K562 (cell line): ENCODE measurements at regions not wholly inside any gene's neighbourhood (a gene's known extent, or its start where the extent isn't known, plus 50 kb on each side); places are given as distances from the start of the nearest gene placed in this dataset.

Experiments used
- ATAC-seq: fragments of 200-7000 bp; cut with Tn5 transposase; 3 replicates; pipeline ENCODE4 v1.9.1; 2020; ENCODE audit warnings: moderate library complexity
- BruUV-seq: library from RNA; stranded (reverse); fragments of 400-500 nt; replicated peaks from 2 replicates; lab custom pipeline; 2021; lab: Mats Ljungman, UMichigan
- CTCF ChIA-PET: fragments of 300-600 bp; formaldehyde crosslinking; extraction: SDS; loops from one replicate; lab custom pipeline; 2021; ENCODE audit warnings: low intra/inter-chr PET ratio; lab: Yijun Ruan, JAX
- POLR2A ChIA-PET: fragments of 300-600, 350-650 bp; sonication (Branson Sonifier 250); formaldehyde crosslinking; extraction: SDS; loops from one replicate; lab custom pipeline; 2021; ENCODE audit warnings: antibody characterized with exemption, inconsistent platforms; lab: Yijun Ruan, JAX
- DNase-seq, 4 experiments: peaks; one replicate each; pipeline versions ENCODE4 v3.0.0 to v3.0.0-alpha.2; 2011 to 2018; ENCODE audit warnings: low spot score in 3 of 4, mixed read lengths in 3 of 4; ENCODE audit errors: extremely low read depth in 1 of 4
- FAIRE-seq: peaks from 2 replicates; lab custom pipeline; 2011; peaks lifted over from hg19 to GRCh38; lab: Jason Lieb, UNC
- H2AFZ ChIP-seq: 2 replicates; pipeline ENCODE4 v1.6.0; 2011; ENCODE audit warnings: low read depth, low read length, control low read depth, inconsistent platforms
- H3K27ac ChIP-seq: fragments of 200-600 bp; 3 replicates; pipeline ENCODE4 v1.8.0; 2011; ENCODE audit warnings: low read depth, mild to moderate bottlenecking, control low read depth, inconsistent platforms, low read length, moderate library complexity, mixed read lengths; ENCODE audit errors: extremely low read depth
- H3K27me3 ChIP-seq, 2 experiments: fragments of 300-600 bp in 1 of 2; 2 replicates in 1 of 2; 3 replicates in 1 of 2; pipeline versions ENCODE4 v1.6.0 to v1.8.0; 2011; ENCODE audit warnings: inconsistent platforms in 2 of 2, low read length in 2 of 2, mild to moderate bottlenecking in 1 of 2, mixed read lengths in 1 of 2, moderate library complexity in 1 of 2; ENCODE audit not compliant: control insufficient read depth in 2 of 2, insufficient read depth in 2 of 2
- H3K36me3 ChIP-seq: fragments of 300-600 bp; 3 replicates; pipeline ENCODE4 v1.8.0; 2011; ENCODE audit warnings: mild to moderate bottlenecking, low read length, inconsistent platforms; ENCODE audit not compliant: control insufficient read depth, insufficient read depth
- H3K4me1 ChIP-seq, 2 experiments: fragments of 200-600 bp in 1 of 2; replicated peaks in 1 of 2; 2 replicates in 1 of 2; 3 replicates in 1 of 2; pipeline versions ENCODE4 v1.5.1 to v1.8.0; 2011; ENCODE audit warnings: inconsistent platforms in 2 of 2, low read length in 2 of 2, mild to moderate bottlenecking in 1 of 2, mixed read lengths in 1 of 2, moderate library complexity in 1 of 2; ENCODE audit not compliant: control insufficient read depth in 2 of 2, insufficient read depth in 2 of 2
- H3K4me2 ChIP-seq: 2 replicates; pipeline ENCODE4 v1.6.1; 2011; ENCODE audit warnings: low read length, control low read depth, inconsistent platforms, mixed read lengths; ENCODE audit not compliant: insufficient read depth
- H3K4me3 ChIP-seq: fragments of 200-600 bp; sonication (generic), shearing (Covaris generic); 2 replicates; pipeline ENCODE4 v1.5.1; 2016; ENCODE audit warnings: control low read depth, inconsistent platforms
- H3K79me2 ChIP-seq: fragments of 200-600 bp; 3 replicates; pipeline ENCODE4 v1.8.0; 2011; ENCODE audit warnings: low read length, inconsistent platforms; ENCODE audit not compliant: control insufficient read depth, insufficient read depth
- H3K9ac ChIP-seq, 2 experiments: 2 replicates each; pipeline versions ENCODE4 v1.6.0 to v1.6.1; 2011; ENCODE audit warnings: low read depth in 2 of 2, low read length in 2 of 2, control low read depth in 1 of 2, inconsistent platforms in 1 of 2, mild to moderate bottlenecking in 1 of 2, mixed read lengths in 1 of 2; ENCODE audit not compliant: insufficient read depth in 1 of 2
- H3K9me1 ChIP-seq: one replicate; pipeline ENCODE4 v1.6.0; 2011; ENCODE audit warnings: inconsistent platforms, mild to moderate bottlenecking, low read length, moderate library complexity; ENCODE audit not compliant: control insufficient read depth, insufficient read depth
- H3K9me3 ChIP-seq: replicated peaks from 2 replicates; pipeline ENCODE4 v1.5.1; 2011; ENCODE audit warnings: low read depth, low read length, inconsistent platforms; ENCODE audit not compliant: control insufficient read depth, insufficient read depth
- H4K20me1 ChIP-seq: replicated peaks from 2 replicates; pipeline ENCODE4 v1.6.1; 2011; ENCODE audit warnings: low read length, inconsistent platforms, mixed read lengths; ENCODE audit not compliant: control insufficient read depth, insufficient read depth
- CBFA2T3 ChIP-seq: fragments of 450-650 bp; IDR thresholded peaks from 2 replicates; pipeline ENCODE4 v1.6.1; 2017
- ETV5 ChIP-seq: sonication (generic); formaldehyde crosslinking; IDR thresholded peaks from 2 replicates; pipeline ENCODE4 v1.4.0; 2020; ENCODE audit warnings: low read depth, mild to moderate bottlenecking, missing genetic modification reagents
- FOSL1 ChIP-seq: fragments of 200-800 bp; sonication (Bioruptor generic); conservative IDR thresholded peaks from 2 replicates; pipeline ENCODE4 v1.6.1; 2016; ENCODE audit warnings: missing genetic modification characterization, missing compliant biosample characterization
- KLF13 ChIP-seq: fragments of 450-650 bp; IDR thresholded peaks from 2 replicates; pipeline ENCODE4 v1.6.1; 2016; ENCODE audit warnings: missing genetic modification characterization, low read depth, mild to moderate bottlenecking, missing compliant biosample characterization, moderate library complexity, borderline replicate concordance
- POLR2AphosphoS5 ChIP-seq: IDR thresholded peaks from 2 replicates; pipeline ENCODE4 v1.6.1; 2011; ENCODE audit warnings: mild to moderate bottlenecking, low read depth, low read length, moderate library complexity; ENCODE audit not compliant: control insufficient read depth, insufficient read depth
- RFX5 ChIP-seq: IDR thresholded peaks from 2 replicates; pipeline ENCODE4 v1.6.1; 2011; ENCODE audit warnings: low read depth, mild to moderate bottlenecking, improper control_type of control experiment, low read length
- STAT5A ChIP-seq: IDR thresholded peaks from 2 replicates; pipeline ENCODE4 v1.6.1; 2012; ENCODE audit warnings: low read length, inconsistent platforms, borderline replicate concordance
- ZBTB7A ChIP-seq: IDR thresholded peaks from 2 replicates; pipeline ENCODE4 v1.6.1; 2011; ENCODE audit warnings: low read depth, mild to moderate bottlenecking, low read length, moderate library complexity, borderline replicate concordance; ENCODE audit not compliant: control insufficient read depth
- ZNF134 ChIP-seq: fragments of 250-450 bp; sonication (Bioruptor Pico); conservative IDR thresholded peaks from 2 replicates; pipeline ENCODE4 v1.4.0; 2020
- ZNF699 ChIP-seq: fragments of 250-450 bp; sonication (Bioruptor Pico); IDR thresholded peaks from 2 replicates; pipeline ENCODE4 v1.8.0; 2021; ENCODE audit warnings: mild to moderate bottlenecking, moderate library complexity; ENCODE audit not compliant: insufficient replicate concordance
- WGBS: fragments of 100-300 bp; shearing (Covaris generic); methylation state at CpG from one replicate; pipeline ENCODE4 v1.1.6; 2016; ENCODE audit warnings: low coverage, mixed read lengths; ENCODE audit not compliant: insufficient coverage; ENCODE audit errors: missing lambda C conversion rate; 5-methylcytosine and 5-hydroxymethylcytosine counted together
- in situ Hi-C: fragments of 300-500 bp; cut with MboI; formaldehyde crosslinking; loops from 4 replicates; pipeline ENCODE4 v1.15.0; 2018; ENCODE audit warnings: inconsistent platforms, mixed read lengths
- intact Hi-C: fragments of 100-400 bp; cut with micrococcal nuclease; formaldehyde crosslinking; loops from 2 replicates; pipeline ENCODE4 v1.14.2; 2022
- TF ChIP-seq, protein P1 (sequence below): fragments of 450-650 bp; formaldehyde crosslinking; IDR thresholded peaks from 2 replicates; pipeline ENCODE4 v1.4.0; 2022; ENCODE audit warnings: missing genetic modification characterization

DNA sequence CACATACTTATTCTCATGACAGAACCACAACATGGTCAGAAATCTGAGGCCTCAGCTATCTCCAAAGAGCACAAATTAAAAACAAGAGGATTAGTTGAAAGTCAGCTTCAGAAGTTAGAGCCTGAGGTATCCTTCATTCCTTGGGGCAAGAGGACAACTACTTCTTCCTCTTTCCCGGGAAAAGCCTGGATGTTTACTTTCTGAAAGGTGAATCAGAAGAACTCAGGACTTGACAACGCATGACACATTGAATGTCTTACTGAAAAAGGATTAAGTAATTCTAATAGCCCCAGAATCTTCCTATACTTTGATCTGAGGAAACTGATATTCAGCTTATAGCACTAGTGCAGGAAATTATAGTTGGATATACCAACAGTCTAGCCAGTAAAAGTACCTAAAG lies 573.2 kb downstream of the METTL4 start (continued):
- TF ChIP-seq ZBTB7A (no peak), CBFA2T3 (no peak), ZNF699 (CRISPR knock-in tag) (no peak), POLR2AphosphoS5 (no peak)
- TF ChIP-seq, protein P1, sequence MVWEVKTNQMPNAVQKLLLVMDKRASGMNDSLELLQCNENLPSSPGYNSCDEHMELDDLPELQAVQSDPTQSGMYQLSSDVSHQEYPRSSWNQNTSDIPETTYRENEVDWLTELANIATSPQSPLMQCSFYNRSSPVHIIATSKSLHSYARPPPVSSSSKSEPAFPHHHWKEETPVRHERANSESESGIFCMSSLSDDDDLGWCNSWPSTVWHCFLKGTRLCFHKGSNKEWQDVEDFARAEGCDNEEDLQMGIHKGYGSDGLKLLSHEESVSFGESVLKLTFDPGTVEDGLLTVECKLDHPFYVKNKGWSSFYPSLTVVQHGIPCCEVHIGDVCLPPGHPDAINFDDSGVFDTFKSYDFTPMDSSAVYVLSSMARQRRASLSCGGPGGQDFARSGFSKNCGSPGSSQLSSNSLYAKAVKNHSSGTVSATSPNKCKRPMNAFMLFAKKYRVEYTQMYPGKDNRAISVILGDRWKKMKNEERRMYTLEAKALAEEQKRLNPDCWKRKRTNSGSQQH (CRISPR knock-in tag): no peak

DNA sequence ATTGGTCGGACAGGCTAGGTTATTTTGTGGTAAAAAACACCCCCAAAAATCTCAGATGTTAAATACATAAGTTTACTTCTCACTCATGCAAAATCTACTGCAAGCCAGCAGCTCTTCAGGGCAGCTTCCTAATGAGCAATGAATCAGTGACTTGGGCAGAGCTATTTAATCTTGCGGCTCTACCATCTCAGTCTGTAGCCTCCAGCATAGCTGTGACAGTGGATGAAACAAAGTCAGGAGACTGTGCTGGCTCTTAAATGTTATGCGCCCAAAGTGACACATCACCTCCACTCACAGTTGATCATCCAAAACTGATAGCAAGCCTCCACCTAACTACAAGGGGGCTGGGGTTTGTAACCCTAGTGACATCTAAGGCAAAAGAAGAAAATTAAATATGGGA lies 571.9 kb downstream of the METTL4 start:
- POLR2A ChIA-PET: interaction anchor here (1.2 kb wide), 1 partner anchor 13 kb away, joined by 3 read pairs; no protein-coding TSS in a partner anchor
- Histone ChIP-seq H3K4me3 (no peak overlapping the region), H4K20me1 (no peaks in the 10 kb centered on the region), H3K27me3 (peaks cover 0 to 6% of the 10 kb centered on the region in 2 experiments; a peak in 1 of 5 replicates), H3K36me3 (no peaks in the 10 kb centered on the region), H2AFZ (no peak overlapping the region), H3K27ac (no peak overlapping the region), H3K9me3 (no peaks in the 10 kb centered on the region), H3K79me2 (no peaks in the 10 kb centered on the region), H3K9ac (no peak overlapping the region), H3K4me2 (no peak overlapping the region), H3K4me1 (peaks cover 0 to 6% of the 10 kb centered on the region in 2 experiments; a peak in 1 of 5 replicates), H3K9me1 (no peaks in the 10 kb centered on the region)
- 10% methylated on average over 3 of the region's 3 CpGs for WGBS
- CTCF ChIA-PET: no interaction called here
- no peak for ATAC-seq
- BruUV-seq: no TSS peak
- intact Hi-C loops: no loop called here
- FAIRE-seq: no peak
- DNase-seq: no peak
- in situ Hi-C loops: no loop called here
- TF ChIP-seq KLF13 (tag) (no peak), ZNF134 (no peak), RFX5 (no peak), ETV5 (no peak), FOSL1 (tag) (no peak), STAT5A (no peak)
